Myocyte (in vitro differentiated cells): ENCODE measurements at regions not wholly inside any gene's neighbourhood (a gene's known extent, or its start where the extent isn't known, plus 50 kb on each side); places are given as distances from the start of the nearest gene placed in this dataset.
"Not testable (repeated sequence)": the region's sequence is repeated elsewhere in the genome, so short reads cannot be mapped to it uniquely, and the experiment has no call there.

Source experiments
- DNase-seq: peaks from one replicate; pipeline ENCODE4 v3.0.0-alpha.2; 2012; ENCODE audit warnings: low read depth

- no peak for DNase-seq
Measured at GRCh38 chr20:56689318-56689717, 60.2 kb downstream of the TFAP2C start.

GRCh38 chr20:56689852-56690485 lies 60.9 kb downstream of the TFAP2C start:
- no peak for DNase-seq

GRCh38 chr20:56690531-56691175 lies 61.5 kb downstream of the TFAP2C start:
- DNase-seq = no peak

GRCh38 chr20:56691325-56691998 lies 62.4 kb downstream of the TFAP2C start:
- DNase-seq = no peak

- no peak for DNase-seq
Measured at GRCh38 chr20:56693217-56693616, 64.1 kb downstream of the TFAP2C start.

- DNase-seq = no peak
Measured at GRCh38 chr20:56697476-56697875, 68.4 kb downstream of the TFAP2C start.

GRCh38 chr20:56698297-56698696 lies 69.2 kb downstream of the TFAP2C start:
- DNase-seq = no peak

GRCh38 chr20:56698749-56699148 lies 69.6 kb downstream of the TFAP2C start:
- no peak for DNase-seq

- no peak for DNase-seq
Measured at GRCh38 chr20:56702931-56703840, 74.1 kb downstream of the TFAP2C start.

GRCh38 chr20:56706867-56707360 lies 77.8 kb downstream of the TFAP2C start:
- DNase-seq = no peak

GRCh38 chr20:56708991-56709390 lies 79.9 kb downstream of the TFAP2C start:
- DNase-seq = no peak

- no peak for DNase-seq
Measured at GRCh38 chr20:56710125-56710524, 81.0 kb downstream of the TFAP2C start.

- not testable (repeated sequence) for DNase-seq
Measured at GRCh38 chr20:56710577-56710976, 81.5 kb downstream of the TFAP2C start.

GRCh38 chr20:56711018-56711417 lies 81.9 kb downstream of the TFAP2C start:
- DNase-seq = no peak

GRCh38 chr20:56715309-56715708 lies 86.2 kb downstream of the TFAP2C start:
- DNase-seq = no peak

GRCh38 chr20:56715902-56716519 lies 86.9 kb downstream of the TFAP2C start:
- no peak for DNase-seq

- no peak for DNase-seq
Measured at GRCh38 chr20:56716806-56717205, 87.7 kb downstream of the TFAP2C start.

GRCh38 chr20:56718816-56719215 lies 89.7 kb downstream of the TFAP2C start:
- no peak for DNase-seq

GRCh38 chr20:56720620-56721213 lies 91.6 kb downstream of the TFAP2C start:
- DNase-seq = no peak

GRCh38 chr20:56722042-56722441 lies 92.9 kb downstream of the TFAP2C start:
- no peak for DNase-seq

GRCh38 chr20:56723331-56723730 lies 94.2 kb downstream of the TFAP2C start:
- no peak for DNase-seq
